ENCODE measurements at regions not wholly inside any gene's neighbourhood (a gene's known extent, or its start where the extent isn't known, plus 50 kb on each side); places are given as distances from the start of the nearest gene placed in this dataset.

- no peak for TF ChIP-seq POLR2AphosphoS5 (IDR thresholded peaks at IDR 0.05; ENCODE audit: borderline replicate concordance, low read depth, low read length)
- no peak for TF ChIP-seq EZH2 (IDR thresholded peaks at IDR 0.05)
- no peak for TF ChIP-seq FOXP2 (optimal IDR thresholded peaks at IDR 0.05; ENCODE audit: control extremely low read depth, extremely low read length, insufficient read depth)
Observed at GRCh38 chr10:78898341-78899097, 170.2 kb upstream of the ZMIZ1 start.

Data from SK-N-MC (cell line).